ENCODE measurements at regions not wholly inside any gene's neighbourhood (a gene's known extent, or its start where the extent isn't known, plus 50 kb on each side); places are given as distances from the start of the nearest gene placed in this dataset.

DNA sequence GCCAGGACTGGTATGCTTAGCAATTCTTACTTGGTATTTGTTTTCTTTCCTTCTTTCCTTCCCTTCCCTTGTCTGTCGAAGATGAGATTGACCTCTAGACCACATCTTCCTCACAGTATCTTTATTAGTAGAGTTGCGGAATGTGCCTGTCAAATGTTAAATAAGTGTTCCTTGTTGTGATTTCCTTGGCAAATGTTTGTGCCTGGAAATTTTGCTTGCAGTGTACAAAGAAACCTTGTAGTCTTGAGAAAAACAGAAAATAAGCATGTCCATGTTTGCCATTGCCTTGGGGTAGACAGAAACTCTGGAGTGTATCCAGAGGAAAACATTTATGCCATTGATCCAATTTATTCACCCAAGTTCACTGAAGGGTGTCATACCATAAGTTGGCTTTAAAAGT lies 79.5 kb upstream of the ZNF385D start:
- Histone ChIP-seq H2BK5ac (ENCODE audit: insufficient read length, low read length) (no peak overlapping the region), H3K4me1 (ENCODE audit: insufficient read depth, low read length) (no peaks in the 10 kb centered on the region), H2BK20ac (ENCODE audit: low read depth, low read length, poor library complexity, severe bottlenecking) (no peak overlapping the region), H3K18ac (ENCODE audit: insufficient read length, low read depth, low read length) (no peak overlapping the region), H4K8ac (replicated peaks; ENCODE audit: insufficient read length, low read depth, low read length) (no peak overlapping the region), H3K4me2 (ENCODE audit: insufficient read depth, insufficient read length, low read length) (no peak overlapping the region), H2AK5ac (ENCODE audit: insufficient read length, low read length) (no peak overlapping the region), H3K27me3 (ENCODE audit: insufficient read depth, low read length) (no peaks in the 10 kb centered on the region), H3K23ac (ENCODE audit: insufficient read length, low read depth, low read length) (no peak overlapping the region), H4K91ac (ENCODE audit: insufficient read length, low read depth, low read length) (no peak overlapping the region), H3K27ac (ENCODE audit: insufficient read length, low read depth, low read length) (no peak overlapping the region), H3K14ac (ENCODE audit: insufficient read depth, low read length) (no peak overlapping the region), H3K79me1 (ENCODE audit: insufficient read depth, low read depth, low read length, poor library complexity, severe bottlenecking) (no peaks in the 10 kb centered on the region), H2BK15ac (ENCODE audit: low read depth, low read length) (no peak overlapping the region), H4K5ac (ENCODE audit: insufficient read length, low read depth, low read length) (no peak overlapping the region), H2AFZ (ENCODE audit: low read length) (no peak overlapping the region), H3K9ac (ENCODE audit: extremely low read depth, insufficient read length, low read length) (no peak overlapping the region), H4K20me1 (ENCODE audit: control insufficient read depth, insufficient read depth, insufficient read length) (no peaks in the 10 kb centered on the region), H2BK120ac (ENCODE audit: low read depth, low read length, poor library complexity, severe bottlenecking) (no peak overlapping the region), H2BK12ac (ENCODE audit: insufficient read length, low read depth, low read length) (no peak overlapping the region), H3T11ph (ENCODE audit: low read length) (no peak overlapping the region), H3K79me2 (ENCODE audit: insufficient read depth, low read length) (no peaks in the 10 kb centered on the region), H3K9me3 (ENCODE audit: control insufficient read depth, low read depth, low read length) (no peaks in the 10 kb centered on the region), H3K56ac (ENCODE audit: insufficient read length, low read depth, low read length) (no peak overlapping the region), H3K23me2 (ENCODE audit: insufficient read length, low read depth, low read length, poor library complexity, severe bottlenecking) (no peaks in the 10 kb centered on the region), H3K4ac (ENCODE audit: low read depth, low read length) (no peak overlapping the region)
- Mint-ChIP-seq H3K36me3 (ENCODE audit: insufficient read depth in 1 of 3, low read depth in 3 of 3) (no peaks in the 10 kb centered on the region), H3K9me3 (no peaks in the 10 kb centered on the region), H3K27ac (no peak overlapping the region; a peak in 1 of 7 replicates), H3K4me1 (no peaks in the 10 kb centered on the region), H3K4me3 (no peak overlapping the region), H3K27me3 (ENCODE audit: low read depth) (no peaks in the 10 kb centered on the region; the same call in 1 of the 2 replicates)
- DNase-seq, result no peak
- no CpG with 5 or more reads among the region's 2 CpGs for WGBS (ENCODE audit: extremely low coverage, insufficient read length, low lambda C conversion rate)
- TF ChIP-seq, protein P1, sequence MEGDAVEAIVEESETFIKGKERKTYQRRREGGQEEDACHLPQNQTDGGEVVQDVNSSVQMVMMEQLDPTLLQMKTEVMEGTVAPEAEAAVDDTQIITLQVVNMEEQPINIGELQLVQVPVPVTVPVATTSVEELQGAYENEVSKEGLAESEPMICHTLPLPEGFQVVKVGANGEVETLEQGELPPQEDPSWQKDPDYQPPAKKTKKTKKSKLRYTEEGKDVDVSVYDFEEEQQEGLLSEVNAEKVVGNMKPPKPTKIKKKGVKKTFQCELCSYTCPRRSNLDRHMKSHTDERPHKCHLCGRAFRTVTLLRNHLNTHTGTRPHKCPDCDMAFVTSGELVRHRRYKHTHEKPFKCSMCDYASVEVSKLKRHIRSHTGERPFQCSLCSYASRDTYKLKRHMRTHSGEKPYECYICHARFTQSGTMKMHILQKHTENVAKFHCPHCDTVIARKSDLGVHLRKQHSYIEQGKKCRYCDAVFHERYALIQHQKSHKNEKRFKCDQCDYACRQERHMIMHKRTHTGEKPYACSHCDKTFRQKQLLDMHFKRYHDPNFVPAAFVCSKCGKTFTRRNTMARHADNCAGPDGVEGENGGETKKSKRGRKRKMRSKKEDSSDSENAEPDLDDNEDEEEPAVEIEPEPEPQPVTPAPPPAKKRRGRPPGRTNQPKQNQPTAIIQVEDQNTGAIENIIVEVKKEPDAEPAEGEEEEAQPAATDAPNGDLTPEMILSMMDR (conservative IDR thresholded peaks at IDR 0.05), result no peak
